GM12878 (cell line): ENCODE measurements at regions not wholly inside any gene's neighbourhood (a gene's known extent, or its start where the extent isn't known, plus 50 kb on each side); places are given as distances from the start of the nearest gene placed in this dataset.

ENCODE experiments used
- ATAC-seq: fragments of 200-7000 bp; cut with Tn5 transposase; 3 replicates; pipeline ENCODE4 v1.9.1; 2020; ENCODE audit warnings: mild to moderate bottlenecking, moderate library complexity
- BruUV-seq: library from RNA; stranded (reverse); fragments of 400-500 nt; replicated peaks from 2 replicates; lab custom pipeline; 2021; lab: Mats Ljungman, UMichigan
- CTCF ChIA-PET: fragments of 300-600 bp; sonication (Branson Sonifier 250); formaldehyde crosslinking; extraction: SDS; loops from one replicate; lab custom pipeline; 2021; ENCODE audit warnings: inconsistent platforms; lab: Yijun Ruan, JAX
- POLR2A ChIA-PET: fragments of 350-600 bp; formaldehyde crosslinking; extraction: SDS; loops from one replicate; lab custom pipeline; 2021; ENCODE audit warnings: inconsistent platforms; lab: Charles Lee
- RAD21 ChIA-PET: fragments of 300-600 bp; sonication (Branson Sonifier 250); formaldehyde crosslinking; loops from one replicate; lab custom pipeline; 2023; ENCODE audit warnings: antibody characterized with exemption; ENCODE audit not compliant: unreplicated experiment; lab: Charles Lee
- SMC1A ChIA-PET: fragments of 300-600 bp; sonication (Branson Sonifier 250); formaldehyde crosslinking; loops from one replicate; lab custom pipeline; 2023; ENCODE audit not compliant: unreplicated experiment, uncharacterized antibody; lab: Charles Lee
- DNase-seq: peaks from one replicate; pipeline ENCODE4 v3.0.0-alpha.2; 2011; ENCODE audit warnings: low read depth, low spot score
- FAIRE-seq: peaks from 3 replicates; lab custom pipeline; 2011; peaks lifted over from hg19 to GRCh38; lab: Jason Lieb, UNC
- H2AFZ ChIP-seq: 2 replicates; pipeline ENCODE4 v1.6.0; 2011; ENCODE audit warnings: low read depth, low read length, control low read depth; ENCODE audit not compliant: control insufficient read depth
- H3K27ac ChIP-seq: 2 replicates; pipeline ENCODE4 v1.5.1; 2011; ENCODE audit warnings: control low read depth; ENCODE audit not compliant: control insufficient read depth, insufficient read depth
- H3K27me3 ChIP-seq, 2 experiments: replicated peaks in 1 of 2; 2 replicates each; pipeline versions ENCODE4 v1.6.0 to v1.6.1; 2011; ENCODE audit warnings: low read length in 1 of 2; ENCODE audit not compliant: control insufficient read depth in 2 of 2, insufficient read depth in 2 of 2
- H3K36me3 ChIP-seq, 2 experiments: 2 replicates each; pipeline ENCODE4 v1.5.1; 2011; ENCODE audit warnings: low read length in 1 of 2; ENCODE audit not compliant: control insufficient read depth in 2 of 2, insufficient read depth in 2 of 2
- H3K4me1 ChIP-seq: 2 replicates; pipeline ENCODE4 v1.6.1; 2011; ENCODE audit warnings: mild to moderate bottlenecking, low read length, moderate library complexity, mixed read lengths; ENCODE audit not compliant: control insufficient read depth, insufficient read depth
- H3K4me2 ChIP-seq: 2 replicates; pipeline ENCODE4 v1.6.0; 2011; ENCODE audit warnings: control low read depth; ENCODE audit not compliant: control insufficient read depth, insufficient read depth
- H3K4me3 ChIP-seq: fragments of 200-600 bp; sonication (generic); 2 replicates; pipeline ENCODE4 v1.5.1; 2016
- H3K79me2 ChIP-seq: 2 replicates; pipeline ENCODE4 v1.6.0; 2011; ENCODE audit warnings: low read length; ENCODE audit not compliant: control insufficient read depth, insufficient read depth
- H3K9ac ChIP-seq: 2 replicates; pipeline ENCODE4 v1.8.0; 2011; ENCODE audit warnings: low read length, control low read depth, mixed read lengths; ENCODE audit not compliant: control insufficient read depth, insufficient read depth
- H3K9me3 ChIP-seq: replicated peaks from 3 replicates; pipeline ENCODE4 v1.5.1; 2011; ENCODE audit warnings: mild to moderate bottlenecking, low read length; ENCODE audit not compliant: control insufficient read depth, insufficient read depth
- H4K20me1 ChIP-seq: 2 replicates; pipeline ENCODE4 v1.6.0; 2011; ENCODE audit not compliant: control insufficient read depth, insufficient read depth
- CBX5 ChIP-seq: sonication (generic); IDR thresholded peaks from 2 replicates; pipeline ENCODE4 v1.6.1; 2016; ENCODE audit warnings: low read depth, moderate library complexity, mild to moderate bottlenecking, inconsistent platforms
- DPF2 ChIP-seq: fragments of 450-650 bp; IDR thresholded peaks from 2 replicates; pipeline ENCODE4 v1.6.1; 2017; ENCODE audit warnings: mild to moderate bottlenecking
- EGR1 ChIP-seq, 2 experiments: IDR thresholded peaks; 1 replicate in 1 of 2; 2 replicates in 1 of 2; pipeline ENCODE4 v1.6.1; 2011 to 2012; ENCODE audit warnings: low read depth in 2 of 2, low read length in 2 of 2, borderline replicate concordance in 1 of 2, mild to moderate bottlenecking in 1 of 2, moderate library complexity in 1 of 2
- EZH2 ChIP-seq: IDR thresholded peaks from 2 replicates; pipeline ENCODE4 v1.6.1; 2012; ENCODE audit warnings: low read depth, mild to moderate bottlenecking, control low read depth, inconsistent platforms, low read length, borderline replicate concordance; ENCODE audit not compliant: control insufficient read depth
- JUNB ChIP-seq: IDR thresholded peaks from 2 replicates; pipeline ENCODE4 v1.6.1; 2016; ENCODE audit warnings: antibody characterized with exemption, mild to moderate bottlenecking
- NBN ChIP-seq: fragments of 450-650 bp; IDR thresholded peaks from 2 replicates; pipeline ENCODE4 v1.6.1; 2016
- PML ChIP-seq: IDR thresholded peaks from 2 replicates; pipeline ENCODE4 v1.6.1; 2012; ENCODE audit warnings: low read length, inconsistent platforms
- POLR2AphosphoS5 ChIP-seq: IDR thresholded peaks from 2 replicates; pipeline ENCODE4 v1.6.1; 2011; ENCODE audit warnings: mild to moderate bottlenecking, low read length, inconsistent platforms
- RCOR1 ChIP-seq: conservative IDR thresholded peaks from 2 replicates; pipeline ENCODE4 v1.6.1; 2012; ENCODE audit warnings: low read depth, low read length, improper control_type of control experiment
- SPI1 ChIP-seq: IDR thresholded peaks from 2 replicates; pipeline ENCODE4 v1.6.1; 2011; ENCODE audit warnings: low read depth, mild to moderate bottlenecking, low read length, moderate library complexity, borderline replicate concordance; ENCODE audit not compliant: insufficient read depth
- TCF3 ChIP-seq: IDR thresholded peaks from 2 replicates; pipeline ENCODE4 v1.6.1; 2012; ENCODE audit warnings: low read depth, mild to moderate bottlenecking, low read length, borderline replicate concordance; ENCODE audit not compliant: insufficient read depth
- WGBS: methylation state at CpG from one replicate; pipeline ENCODE4 v1.1.6; 2016; ENCODE audit warnings: low lambda C conversion rate; ENCODE audit not compliant: insufficient replicate concordance, insufficient coverage; ENCODE audit errors: missing lambda C conversion rate; 5-methylcytosine and 5-hydroxymethylcytosine counted together
- in situ Hi-C: fragments of 300-500 bp; cut with MboI; formaldehyde crosslinking; loops from 9 replicates; pipeline ENCODE4 v1.14.3; 2018; ENCODE audit warnings: mixed read lengths
- intact Hi-C: fragments of 100-400 bp; cut with micrococcal nuclease; formaldehyde crosslinking; loops from one replicate; pipeline ENCODE4 v1.14.2; 2022; ENCODE audit not compliant: unreplicated experiment
- TF ChIP-seq, protein P1 (sequence below): fragments of 450-650 bp; IDR thresholded peaks from 2 replicates; pipeline ENCODE4 v1.6.1; 2014; ENCODE audit warnings: mild to moderate bottlenecking
- TF ChIP-seq, protein P2 (sequence below): IDR thresholded peaks from 2 replicates; pipeline ENCODE4 v1.6.1; 2011; ENCODE audit warnings: borderline replicate concordance, low read depth, mild to moderate bottlenecking, moderate library complexity, low read length; ENCODE audit not compliant: insufficient read depth, poor library complexity, severe bottlenecking
- TF ChIP-seq, protein P3 (sequence below): fragments of 150-350 bp; IDR thresholded peaks from 2 replicates; pipeline ENCODE4 v1.6.1; 2014; ENCODE audit warnings: mild to moderate bottlenecking, low read depth, low read length
- TF ChIP-seq, protein P4 (sequence below): IDR thresholded peaks from 2 replicates; pipeline ENCODE4 v1.6.1; 2011; ENCODE audit warnings: low read depth, mild to moderate bottlenecking, low read length, moderate library complexity, borderline replicate concordance; ENCODE audit errors: extremely low read depth
- TF ChIP-seq, protein P5 (sequence below): fragments of 450-650 bp; IDR thresholded peaks from 2 replicates; pipeline ENCODE4 v1.6.1; 2017; ENCODE audit warnings: antibody characterized with exemption, mild to moderate bottlenecking, moderate library complexity

DNA sequence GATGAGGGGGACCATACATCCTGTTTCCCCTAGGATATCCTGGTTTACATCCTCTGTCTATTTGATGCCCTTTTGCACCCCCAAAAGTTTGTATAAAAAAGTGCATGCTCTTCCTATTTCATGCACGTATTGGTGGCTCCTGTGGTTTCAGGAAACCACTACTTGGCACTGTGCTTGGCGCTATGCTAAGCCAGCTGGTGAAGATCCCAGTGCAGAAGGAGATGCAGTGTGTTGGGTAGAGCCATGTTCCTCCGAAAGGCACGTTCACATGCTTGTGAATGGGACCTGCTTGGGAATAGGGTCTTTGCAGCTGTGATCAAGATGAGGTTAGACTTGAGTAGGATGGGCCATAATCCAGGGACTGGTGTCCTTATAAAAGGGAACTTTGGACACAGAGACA, 419.7 kb downstream of the GALR1 start (continued):
- TF ChIP-seq, protein P1, sequence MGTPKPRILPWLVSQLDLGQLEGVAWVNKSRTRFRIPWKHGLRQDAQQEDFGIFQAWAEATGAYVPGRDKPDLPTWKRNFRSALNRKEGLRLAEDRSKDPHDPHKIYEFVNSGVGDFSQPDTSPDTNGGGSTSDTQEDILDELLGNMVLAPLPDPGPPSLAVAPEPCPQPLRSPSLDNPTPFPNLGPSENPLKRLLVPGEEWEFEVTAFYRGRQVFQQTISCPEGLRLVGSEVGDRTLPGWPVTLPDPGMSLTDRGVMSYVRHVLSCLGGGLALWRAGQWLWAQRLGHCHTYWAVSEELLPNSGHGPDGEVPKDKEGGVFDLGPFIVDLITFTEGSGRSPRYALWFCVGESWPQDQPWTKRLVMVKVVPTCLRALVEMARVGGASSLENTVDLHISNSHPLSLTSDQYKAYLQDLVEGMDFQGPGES = no peak
- TF ChIP-seq, protein P2, sequence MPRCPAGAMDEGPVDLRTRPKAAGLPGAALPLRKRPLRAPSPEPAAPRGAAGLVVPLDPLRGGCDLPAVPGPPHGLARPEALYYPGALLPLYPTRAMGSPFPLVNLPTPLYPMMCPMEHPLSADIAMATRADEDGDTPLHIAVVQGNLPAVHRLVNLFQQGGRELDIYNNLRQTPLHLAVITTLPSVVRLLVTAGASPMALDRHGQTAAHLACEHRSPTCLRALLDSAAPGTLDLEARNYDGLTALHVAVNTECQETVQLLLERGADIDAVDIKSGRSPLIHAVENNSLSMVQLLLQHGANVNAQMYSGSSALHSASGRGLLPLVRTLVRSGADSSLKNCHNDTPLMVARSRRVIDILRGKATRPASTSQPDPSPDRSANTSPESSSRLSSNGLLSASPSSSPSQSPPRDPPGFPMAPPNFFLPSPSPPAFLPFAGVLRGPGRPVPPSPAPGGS = no peak
- no peak for TF ChIP-seq NBN
- TF ChIP-seq POLR2AphosphoS5 = no peak
- TF ChIP-seq TCF3 = no peak
- no peak for TF ChIP-seq EGR1 (IDR thresholded peaks at IDR 0.05; ENCODE audit: borderline replicate concordance in 1 of 2, low read depth in 2 of 2, low read length in 2 of 2)
- TF ChIP-seq JUNB = no peak
- no peak for TF ChIP-seq PML

DNA sequence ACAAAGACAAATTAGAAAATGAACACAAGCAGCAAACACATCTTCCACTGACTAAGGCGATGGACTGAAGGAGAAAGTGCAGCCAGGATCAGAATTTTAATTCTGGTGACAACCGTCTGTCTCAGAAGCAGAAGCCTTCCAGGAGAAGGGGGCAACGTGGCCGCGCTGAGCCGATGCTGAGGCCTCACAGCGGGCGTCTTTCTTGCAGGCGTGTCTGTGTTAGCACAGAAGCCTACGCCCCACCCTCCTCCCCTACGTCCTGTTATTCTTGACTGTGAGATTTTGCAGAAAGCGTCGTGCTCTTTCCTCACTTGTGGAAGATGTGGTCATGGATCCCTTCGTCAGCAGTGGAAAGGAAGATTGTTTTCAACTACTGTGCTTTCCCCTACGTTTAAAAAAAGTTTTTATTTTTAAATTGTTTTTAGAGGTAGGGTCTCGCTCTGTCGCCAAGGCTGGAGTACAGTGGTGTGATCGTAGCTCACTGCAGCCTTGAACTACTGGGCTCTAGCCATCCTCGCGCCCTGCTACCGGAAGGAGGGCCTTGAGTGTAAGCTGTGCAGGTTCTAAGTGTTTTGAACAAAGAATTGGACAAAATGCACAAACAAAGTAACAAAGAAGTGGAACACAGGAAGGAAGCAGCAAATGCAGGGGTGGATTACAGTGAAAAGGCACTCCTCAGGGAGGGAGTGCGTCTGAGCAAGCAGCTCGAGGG, 422.0 kb downstream of the GALR1 start:
- ChIA-PET CTCF (no interaction called here), RAD21 (no interaction called here), SMC1A (no interaction called here), POLR2A (no interaction called here)
- H3K79me2 ChIP-seq = no peaks in the 10 kb centered on the region
- no peak overlapping the region for H3K4me3 ChIP-seq
- no peak overlapping the region for H2AFZ ChIP-seq
- no peak for DNase-seq
- intact Hi-C loops = no loop called here
- H3K4me1 ChIP-seq = no peaks in the 10 kb centered on the region
- no peak for ATAC-seq
- H3K27ac ChIP-seq = no peak overlapping the region
- WGBS = 44% methylated on average over 23 of the region's 23 CpGs
- no TSS peak for BruUV-seq
- H3K27me3 ChIP-seq = no peaks in the 10 kb centered on the region
- no peak overlapping the region for H3K4me2 ChIP-seq
- no peak overlapping the region for H3K9ac ChIP-seq
- H3K36me3 ChIP-seq = no peaks in the 10 kb centered on the region
- in situ Hi-C loops = no loop called here
- H3K9me3 ChIP-seq = no peaks in the 10 kb centered on the region
- H4K20me1 ChIP-seq = no peaks in the 10 kb centered on the region
- no peak for FAIRE-seq
- no peak for TF ChIP-seq EZH2
- TF ChIP-seq DPF2 = no peak
- TF ChIP-seq, protein P3, sequence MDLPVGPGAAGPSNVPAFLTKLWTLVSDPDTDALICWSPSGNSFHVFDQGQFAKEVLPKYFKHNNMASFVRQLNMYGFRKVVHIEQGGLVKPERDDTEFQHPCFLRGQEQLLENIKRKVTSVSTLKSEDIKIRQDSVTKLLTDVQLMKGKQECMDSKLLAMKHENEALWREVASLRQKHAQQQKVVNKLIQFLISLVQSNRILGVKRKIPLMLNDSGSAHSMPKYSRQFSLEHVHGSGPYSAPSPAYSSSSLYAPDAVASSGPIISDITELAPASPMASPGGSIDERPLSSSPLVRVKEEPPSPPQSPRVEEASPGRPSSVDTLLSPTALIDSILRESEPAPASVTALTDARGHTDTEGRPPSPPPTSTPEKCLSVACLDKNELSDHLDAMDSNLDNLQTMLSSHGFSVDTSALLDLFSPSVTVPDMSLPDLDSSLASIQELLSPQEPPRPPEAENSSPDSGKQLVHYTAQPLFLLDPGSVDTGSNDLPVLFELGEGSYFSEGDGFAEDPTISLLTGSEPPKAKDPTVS = no peak
- TF ChIP-seq CBX5 = no peak
- TF ChIP-seq RCOR1 = no peak
- TF ChIP-seq, protein P4, sequence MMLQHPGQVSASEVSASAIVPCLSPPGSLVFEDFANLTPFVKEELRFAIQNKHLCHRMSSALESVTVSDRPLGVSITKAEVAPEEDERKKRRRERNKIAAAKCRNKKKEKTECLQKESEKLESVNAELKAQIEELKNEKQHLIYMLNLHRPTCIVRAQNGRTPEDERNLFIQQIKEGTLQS = no peak
- TF ChIP-seq SPI1 = no peak
- TF ChIP-seq, protein P5, sequence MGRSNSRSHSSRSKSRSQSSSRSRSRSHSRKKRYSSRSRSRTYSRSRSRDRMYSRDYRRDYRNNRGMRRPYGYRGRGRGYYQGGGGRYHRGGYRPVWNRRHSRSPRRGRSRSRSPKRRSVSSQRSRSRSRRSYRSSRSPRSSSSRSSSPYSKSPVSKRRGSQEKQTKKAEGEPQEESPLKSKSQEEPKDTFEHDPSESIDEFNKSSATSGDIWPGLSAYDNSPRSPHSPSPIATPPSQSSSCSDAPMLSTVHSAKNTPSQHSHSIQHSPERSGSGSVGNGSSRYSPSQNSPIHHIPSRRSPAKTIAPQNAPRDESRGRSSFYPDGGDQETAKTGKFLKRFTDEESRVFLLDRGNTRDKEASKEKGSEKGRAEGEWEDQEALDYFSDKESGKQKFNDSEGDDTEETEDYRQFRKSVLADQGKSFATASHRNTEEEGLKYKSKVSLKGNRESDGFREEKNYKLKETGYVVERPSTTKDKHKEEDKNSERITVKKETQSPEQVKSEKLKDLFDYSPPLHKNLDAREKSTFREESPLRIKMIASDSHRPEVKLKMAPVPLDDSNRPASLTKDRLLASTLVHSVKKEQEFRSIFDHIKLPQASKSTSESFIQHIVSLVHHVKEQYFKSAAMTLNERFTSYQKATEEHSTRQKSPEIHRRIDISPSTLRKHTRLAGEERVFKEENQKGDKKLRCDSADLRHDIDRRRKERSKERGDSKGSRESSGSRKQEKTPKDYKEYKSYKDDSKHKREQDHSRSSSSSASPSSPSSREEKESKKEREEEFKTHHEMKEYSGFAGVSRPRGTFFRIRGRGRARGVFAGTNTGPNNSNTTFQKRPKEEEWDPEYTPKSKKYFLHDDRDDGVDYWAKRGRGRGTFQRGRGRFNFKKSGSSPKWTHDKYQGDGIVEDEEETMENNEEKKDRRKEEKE = no peak
